ENCODE measurements at regions not wholly inside any gene's neighbourhood (a gene's known extent, or its start where the extent isn't known, plus 50 kb on each side); places are given as distances from the start of the nearest gene placed in this dataset.
"Not testable (repeated sequence)": the region's sequence is repeated elsewhere in the genome, so short reads cannot be mapped to it uniquely, and the experiment has no call there.

- no peaks in the 10 kb centered on the region for H3K4me1 Mint-ChIP-seq (ENCODE audit: low read depth)
- DNase-seq, result no peak
- no peaks in the 10 kb centered on the region for H3K36me3 Mint-ChIP-seq (ENCODE audit: insufficient read depth)
- peaks cover 7% of the 10 kb centered on the region for H3K9me3 Mint-ChIP-seq
- ATAC-seq, result no peak
- no peaks in the 10 kb centered on the region for H3K27me3 Mint-ChIP-seq (ENCODE audit: low read depth)
- no peak overlapping the region for H3K4me3 Mint-ChIP-seq
Measured at GRCh38 chr6:116982401-116982800, 105.4 kb downstream of the RFX6 start.

DNA sequence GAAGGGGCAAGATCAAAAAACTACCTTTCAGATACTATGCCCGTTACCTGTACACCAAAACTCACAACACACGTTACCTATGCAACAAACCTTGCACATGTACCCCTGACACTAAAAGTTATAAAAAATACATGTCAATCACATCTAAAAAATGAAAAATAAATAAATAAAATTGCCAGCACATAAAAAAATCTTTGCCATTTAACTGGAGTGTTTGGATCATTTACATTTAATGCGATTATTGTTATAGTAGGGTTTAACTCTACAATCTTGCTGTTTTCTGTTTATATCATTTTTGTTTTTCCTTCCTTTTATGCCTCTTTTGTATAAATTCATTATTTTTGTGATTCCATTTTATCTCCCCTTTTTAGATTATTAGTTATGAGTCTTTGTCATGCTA, 106.3 kb downstream of the RFX6 start:
- ATAC-seq (no peak), DNase-seq (no peak)
- Mint-ChIP-seq H3K36me3 (ENCODE audit: insufficient read depth) (no peaks in the 10 kb centered on the region), H3K4me3 (no peak overlapping the region), H3K9me3 (peaks cover 7% of the 10 kb centered on the region), H3K27me3 (ENCODE audit: low read depth) (no peaks in the 10 kb centered on the region), H3K4me1 (ENCODE audit: low read depth) (no peaks in the 10 kb centered on the region)

GRCh38 chr6:116986819-116987218, 109.8 kb downstream of the RFX6 start:
- Mint-ChIP-seq H3K36me3 (ENCODE audit: insufficient read depth) (no peaks in the 10 kb centered on the region), H3K4me3 (no peak overlapping the region), H3K4me1 (ENCODE audit: low read depth) (no peaks in the 10 kb centered on the region), H3K9me3 (peaks cover 7% of the 10 kb centered on the region), H3K27me3 (ENCODE audit: low read depth) (no peaks in the 10 kb centered on the region)
- DNase-seq, result no peak
- ATAC-seq, result no peak

- Mint-ChIP-seq H3K36me3 (ENCODE audit: insufficient read depth) (no peaks in the 10 kb centered on the region), H3K4me1 (ENCODE audit: low read depth) (no peaks in the 10 kb centered on the region), H3K4me3 (no peak overlapping the region), H3K27me3 (ENCODE audit: low read depth) (peaks cover 2% of the 10 kb centered on the region), H3K9me3 (no peaks in the 10 kb centered on the region)
- ATAC-seq (no peak), DNase-seq (no peak)
Measured at GRCh38 chr6:116990679-116991078, 113.6 kb downstream of the RFX6 start.

- no peaks in the 10 kb centered on the region for H3K9me3 Mint-ChIP-seq
- no peak overlapping the region for H3K4me3 Mint-ChIP-seq
- no peaks in the 10 kb centered on the region for H3K36me3 Mint-ChIP-seq (ENCODE audit: insufficient read depth)
- ATAC-seq (no peak), DNase-seq (no peak)
- no peaks in the 10 kb centered on the region for H3K4me1 Mint-ChIP-seq (ENCODE audit: low read depth)
- peaks cover 2% of the 10 kb centered on the region for H3K27me3 Mint-ChIP-seq (ENCODE audit: low read depth)
Measured at GRCh38 chr6:116992546-116992945, 115.5 kb downstream of the RFX6 start.

DNA sequence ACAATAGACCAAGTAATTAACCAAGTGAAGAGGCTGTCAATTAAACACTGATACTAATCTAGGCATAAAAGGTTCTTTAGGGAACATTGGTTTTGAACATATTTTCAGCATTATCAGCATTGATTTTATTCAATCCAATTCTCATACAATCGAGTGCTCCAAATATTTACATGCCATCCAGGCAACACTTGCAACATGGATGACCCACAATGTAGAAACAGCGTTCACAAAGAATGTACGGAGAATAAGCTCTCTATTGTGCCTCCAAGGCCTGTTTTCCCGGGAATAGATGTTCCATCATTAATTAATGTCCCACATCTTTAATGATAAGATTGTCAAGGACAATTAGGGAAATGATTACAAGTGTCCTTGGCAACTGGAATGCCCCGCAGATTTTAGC, 117.4 kb downstream of the RFX6 start:
- Mint-ChIP-seq H3K4me3 (no peak overlapping the region), H3K36me3 (ENCODE audit: insufficient read depth) (no peaks in the 10 kb centered on the region), H3K27me3 (ENCODE audit: low read depth) (peaks cover 2% of the 10 kb centered on the region), H3K9me3 (no peaks in the 10 kb centered on the region), H3K4me1 (ENCODE audit: low read depth) (no peaks in the 10 kb centered on the region)
- DNase-seq, result no peak
- ATAC-seq, result no peak

GRCh38 chr6:116996842-116997241, 119.8 kb downstream of the RFX6 start:
- Mint-ChIP-seq H3K9me3 (no peaks in the 10 kb centered on the region), H3K4me1 (ENCODE audit: low read depth) (no peaks in the 10 kb centered on the region), H3K27me3 (ENCODE audit: low read depth) (peaks cover 2% of the 10 kb centered on the region), H3K4me3 (no peak overlapping the region), H3K36me3 (ENCODE audit: insufficient read depth) (no peaks in the 10 kb centered on the region)
- ATAC-seq (no peak), DNase-seq (no peak)

DNA sequence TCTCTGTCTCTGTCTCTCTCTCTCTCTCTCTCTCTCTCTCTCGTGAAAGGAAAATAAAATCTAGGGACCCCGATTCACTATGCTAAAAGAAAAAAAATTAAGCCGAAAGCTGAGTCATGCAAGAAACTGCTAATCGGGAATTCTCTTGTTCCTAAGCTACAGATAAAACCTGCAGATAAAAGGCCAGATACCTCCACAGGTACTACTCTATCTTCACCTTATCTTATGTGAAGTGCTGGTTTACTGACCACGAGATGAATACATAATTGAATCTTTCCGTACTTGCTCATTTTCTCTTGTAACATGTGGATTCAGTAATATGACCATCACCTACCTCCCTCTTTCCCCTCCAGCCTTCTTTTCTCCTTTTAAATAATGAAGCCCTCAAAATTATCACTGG, 120.5 kb downstream of the RFX6 start:
- H3K27me3 Mint-ChIP-seq (ENCODE audit: low read depth), result peaks cover 2% of the 10 kb centered on the region
- no peak overlapping the region for H3K4me3 Mint-ChIP-seq

GRCh38 chr6:117007659-117008058, 130.6 kb downstream of the RFX6 start:
- H3K4me1 Mint-ChIP-seq (ENCODE audit: low read depth), result no peaks in the 10 kb centered on the region
- ATAC-seq (no peak), DNase-seq (no peak)
- H3K36me3 Mint-ChIP-seq (ENCODE audit: insufficient read depth), result no peaks in the 10 kb centered on the region
- no peaks in the 10 kb centered on the region for H3K9me3 Mint-ChIP-seq
- no peak overlapping the region for H3K4me3 Mint-ChIP-seq
- no peaks in the 10 kb centered on the region for H3K27me3 Mint-ChIP-seq (ENCODE audit: low read depth)

More for the DNA sequence above, 120.5 kb downstream of the RFX6 start:
- no peaks in the 10 kb centered on the region for H3K4me1 Mint-ChIP-seq (ENCODE audit: low read depth)
- DNase-seq (no peak), ATAC-seq (no peak)
- H3K36me3 Mint-ChIP-seq (ENCODE audit: insufficient read depth), result no peaks in the 10 kb centered on the region
- no peaks in the 10 kb centered on the region for H3K9me3 Mint-ChIP-seq

- Mint-ChIP-seq H3K4me3 (no peak overlapping the region), H3K27me3 (ENCODE audit: low read depth) (no peaks in the 10 kb centered on the region), H3K36me3 (ENCODE audit: insufficient read depth) (no peaks in the 10 kb centered on the region), H3K4me1 (ENCODE audit: low read depth) (no peaks in the 10 kb centered on the region), H3K9me3 (no peaks in the 10 kb centered on the region)
- ATAC-seq (no peak), DNase-seq (no peak)
Measured at GRCh38 chr6:117008618-117009017, 131.6 kb downstream of the RFX6 start.

- not testable (repeated sequence) for H3K4me3 Mint-ChIP-seq; ATAC-seq; H3K36me3 Mint-ChIP-seq (ENCODE audit: insufficient read depth); H3K4me1 Mint-ChIP-seq (ENCODE audit: low read depth); H3K27me3 Mint-ChIP-seq (ENCODE audit: low read depth); DNase-seq
- peaks cover 19% of the 10 kb centered on the region for H3K9me3 Mint-ChIP-seq
Measured at GRCh38 chr6:117014641-117015473, 137.8 kb downstream of the RFX6 start.

DNA sequence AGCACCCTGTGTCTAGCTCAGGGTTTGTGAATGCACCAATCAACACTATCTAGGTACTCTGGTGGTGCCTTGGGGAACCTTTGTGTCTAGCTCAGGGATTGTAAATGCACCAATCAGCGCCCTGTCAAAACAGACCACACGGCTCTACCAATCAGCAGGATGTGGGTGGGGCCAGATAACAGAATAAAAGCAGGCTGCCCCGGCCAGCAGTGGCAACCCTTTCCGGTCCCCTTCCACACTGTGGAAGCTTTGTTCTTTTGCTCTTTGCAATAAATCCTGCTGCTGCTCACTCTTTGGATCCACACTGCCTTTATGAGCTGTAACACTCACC, 138.4 kb downstream of the RFX6 start:
- peaks cover 19% of the 10 kb centered on the region for H3K9me3 Mint-ChIP-seq
- H3K36me3 Mint-ChIP-seq (ENCODE audit: insufficient read depth); DNase-seq; H3K27me3 Mint-ChIP-seq (ENCODE audit: low read depth); H3K4me3 Mint-ChIP-seq; H3K4me1 Mint-ChIP-seq (ENCODE audit: low read depth); ATAC-seq: not testable (repeated sequence)

- H3K27me3 Mint-ChIP-seq (ENCODE audit: low read depth), result no peaks in the 10 kb centered on the region
- DNase-seq (no peak), ATAC-seq (no peak)
- no peak overlapping the region for H3K4me3 Mint-ChIP-seq
- no peaks in the 10 kb centered on the region for H3K4me1 Mint-ChIP-seq (ENCODE audit: low read depth)
- H3K9me3 Mint-ChIP-seq, result peaks cover 19% of the 10 kb centered on the region
- no peaks in the 10 kb centered on the region for H3K36me3 Mint-ChIP-seq (ENCODE audit: insufficient read depth)
Measured at GRCh38 chr6:117018771-117019170, 141.7 kb downstream of the RFX6 start.

DNA sequence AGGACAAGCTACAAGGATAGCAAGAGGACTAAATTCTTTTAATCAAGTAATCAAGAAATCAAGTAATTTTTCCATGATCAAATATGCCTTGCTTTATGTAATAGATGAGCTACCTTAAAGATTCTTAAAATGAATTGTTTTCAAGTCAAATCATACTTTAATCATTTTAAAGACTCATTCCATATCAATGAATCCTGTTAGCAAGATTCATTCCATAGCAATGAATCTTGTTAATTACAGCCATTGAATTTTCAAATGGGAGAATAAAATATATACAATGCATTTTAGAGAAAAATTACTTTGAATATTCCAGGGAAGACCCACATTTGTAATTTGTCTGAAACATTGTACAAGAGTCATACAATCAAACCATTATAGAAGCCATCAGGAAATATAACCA, 145.7 kb downstream of the RFX6 start:
- Mint-ChIP-seq H3K4me1 (ENCODE audit: low read depth) (no peaks in the 10 kb centered on the region), H3K4me3 (no peak overlapping the region), H3K36me3 (ENCODE audit: insufficient read depth) (no peaks in the 10 kb centered on the region), H3K27me3 (ENCODE audit: low read depth) (no peaks in the 10 kb centered on the region), H3K9me3 (peaks cover 5% of the 10 kb centered on the region)
- ATAC-seq, result no peak
- DNase-seq, result no peak

DNA sequence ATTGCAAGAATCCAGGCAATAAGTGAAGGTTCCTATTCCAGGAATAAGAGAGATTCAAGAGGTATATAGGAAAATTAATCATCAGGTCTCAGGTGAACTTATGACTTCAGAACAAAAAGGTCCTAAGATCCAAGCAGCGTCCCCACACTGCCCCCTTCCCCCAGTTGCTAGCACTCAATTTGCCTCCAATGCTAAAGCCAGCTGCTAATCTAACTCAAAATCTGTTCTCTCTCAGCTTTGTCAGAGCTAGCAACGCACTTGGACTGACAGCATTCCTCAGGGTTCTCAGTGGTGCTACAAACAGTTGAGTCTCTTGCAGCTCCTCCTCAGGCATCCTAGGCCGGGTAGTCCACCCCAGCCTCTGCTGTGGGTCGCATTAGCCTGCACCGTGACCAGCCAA, 148.3 kb downstream of the RFX6 start:
- DNase-seq (no peak), ATAC-seq (no peak)
- Mint-ChIP-seq H3K4me1 (ENCODE audit: low read depth) (no peaks in the 10 kb centered on the region), H3K9me3 (no peaks in the 10 kb centered on the region), H3K4me3 (no peak overlapping the region), H3K36me3 (ENCODE audit: insufficient read depth) (no peaks in the 10 kb centered on the region), H3K27me3 (ENCODE audit: low read depth) (no peaks in the 10 kb centered on the region)
